B cell (primary cell): ENCODE measurements at regions not wholly inside any gene's neighbourhood (a gene's known extent, or its start where the extent isn't known, plus 50 kb on each side); places are given as distances from the start of the nearest gene placed in this dataset.
"Not testable (repeated sequence)": the region's sequence is repeated elsewhere in the genome, so short reads cannot be mapped to it uniquely, and the experiment has no call there.

Experiments used
- EZH2 ChIP-seq: IDR thresholded peaks from 2 replicates; pipeline ENCODE4 v1.6.1; 2012; ENCODE audit warnings: borderline replicate concordance, low read depth, mild to moderate bottlenecking, moderate library complexity, low read length; ENCODE audit not compliant: insufficient read depth, poor library complexity, severe bottlenecking
- TF ChIP-seq, protein P1 (sequence below): fragments of 200-600 bp; IDR thresholded peaks from one replicate; pipeline ENCODE4 v1.8.0; 2022; ENCODE audit warnings: antibody characterized with exemption, mild to moderate bottlenecking

GRCh38 chr13:111501596-111502535 lies 181.4 kb downstream of the TEX29 start:
- TF ChIP-seq, protein P1, sequence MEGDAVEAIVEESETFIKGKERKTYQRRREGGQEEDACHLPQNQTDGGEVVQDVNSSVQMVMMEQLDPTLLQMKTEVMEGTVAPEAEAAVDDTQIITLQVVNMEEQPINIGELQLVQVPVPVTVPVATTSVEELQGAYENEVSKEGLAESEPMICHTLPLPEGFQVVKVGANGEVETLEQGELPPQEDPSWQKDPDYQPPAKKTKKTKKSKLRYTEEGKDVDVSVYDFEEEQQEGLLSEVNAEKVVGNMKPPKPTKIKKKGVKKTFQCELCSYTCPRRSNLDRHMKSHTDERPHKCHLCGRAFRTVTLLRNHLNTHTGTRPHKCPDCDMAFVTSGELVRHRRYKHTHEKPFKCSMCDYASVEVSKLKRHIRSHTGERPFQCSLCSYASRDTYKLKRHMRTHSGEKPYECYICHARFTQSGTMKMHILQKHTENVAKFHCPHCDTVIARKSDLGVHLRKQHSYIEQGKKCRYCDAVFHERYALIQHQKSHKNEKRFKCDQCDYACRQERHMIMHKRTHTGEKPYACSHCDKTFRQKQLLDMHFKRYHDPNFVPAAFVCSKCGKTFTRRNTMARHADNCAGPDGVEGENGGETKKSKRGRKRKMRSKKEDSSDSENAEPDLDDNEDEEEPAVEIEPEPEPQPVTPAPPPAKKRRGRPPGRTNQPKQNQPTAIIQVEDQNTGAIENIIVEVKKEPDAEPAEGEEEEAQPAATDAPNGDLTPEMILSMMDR: not testable (repeated sequence)
- not testable (repeated sequence) for TF ChIP-seq EZH2
